DMS53 (cell line): ENCODE measurements at regions not wholly inside any gene's neighbourhood (a gene's known extent, or its start where the extent isn't known, plus 50 kb on each side); places are given as distances from the start of the nearest gene placed in this dataset.

Source experiments
- DNase-seq: peaks from one replicate; lab custom pipeline; 2025; lab: John Stamatoyannopoulos, UW

- no peak for DNase-seq
Measured at GRCh38 chrX:23525531-23525930, 141.8 kb upstream of the PRDX4 start.

DNA sequence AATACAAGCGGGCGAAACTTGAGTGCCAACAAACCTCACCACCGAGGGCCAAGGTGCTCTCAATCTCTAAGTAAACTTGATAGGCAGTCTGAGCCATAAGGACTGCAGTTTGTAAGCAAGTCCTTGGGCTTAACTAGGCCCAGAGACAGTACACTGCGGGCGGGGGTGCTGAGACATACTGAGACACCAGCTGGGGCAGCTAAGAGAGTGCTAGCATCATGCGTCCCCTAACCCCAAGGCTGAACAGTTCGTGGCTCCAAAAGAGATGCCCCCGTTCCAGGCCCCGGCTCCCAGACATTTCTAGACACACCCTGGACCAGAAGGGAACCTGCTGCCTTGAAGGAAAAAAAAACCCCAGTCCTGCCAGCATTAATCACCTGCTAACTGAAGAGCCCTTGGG lies 126.8 kb upstream of the PRDX4 start:
- DNase-seq = no peak

DNA sequence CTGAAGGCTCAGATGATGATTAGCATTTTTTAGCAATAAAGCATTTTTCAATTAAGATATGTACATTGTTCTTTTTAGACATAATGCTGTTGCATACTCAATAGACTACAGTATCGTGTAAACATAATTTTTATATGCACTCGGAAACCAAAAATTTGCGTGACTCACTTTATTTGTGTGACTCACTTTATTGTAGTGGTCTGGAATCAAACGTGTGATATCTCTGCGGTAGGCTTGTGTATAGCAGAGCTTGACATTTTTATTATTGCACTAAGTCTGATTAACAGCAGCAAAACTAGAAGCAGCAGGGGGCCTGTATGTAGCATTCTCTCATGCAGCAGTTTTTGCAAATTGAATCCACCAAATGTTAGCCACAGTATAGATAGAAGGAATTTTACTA lies 119.1 kb upstream of the PRDX4 start:
- no peak for DNase-seq

DNA sequence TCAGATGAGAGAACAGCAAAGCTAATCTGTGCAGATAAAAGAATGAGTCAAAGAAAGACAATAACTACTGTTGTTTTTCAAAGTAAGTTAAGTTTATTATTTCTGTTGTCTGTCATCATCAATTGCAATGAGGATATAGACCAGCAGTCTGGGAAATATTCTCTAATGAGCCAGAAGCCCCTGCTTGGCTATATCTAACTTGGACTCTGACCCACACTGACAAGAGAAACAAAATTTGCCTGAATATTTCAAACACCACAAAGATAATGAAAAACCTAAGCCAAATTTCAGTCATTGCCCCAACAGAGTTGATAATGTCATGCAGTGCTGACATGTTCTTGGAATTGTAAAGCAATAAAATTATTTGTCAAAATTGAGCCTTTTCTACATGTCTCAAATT lies 115.0 kb upstream of the PRDX4 start:
- DNase-seq = no peak

DNA sequence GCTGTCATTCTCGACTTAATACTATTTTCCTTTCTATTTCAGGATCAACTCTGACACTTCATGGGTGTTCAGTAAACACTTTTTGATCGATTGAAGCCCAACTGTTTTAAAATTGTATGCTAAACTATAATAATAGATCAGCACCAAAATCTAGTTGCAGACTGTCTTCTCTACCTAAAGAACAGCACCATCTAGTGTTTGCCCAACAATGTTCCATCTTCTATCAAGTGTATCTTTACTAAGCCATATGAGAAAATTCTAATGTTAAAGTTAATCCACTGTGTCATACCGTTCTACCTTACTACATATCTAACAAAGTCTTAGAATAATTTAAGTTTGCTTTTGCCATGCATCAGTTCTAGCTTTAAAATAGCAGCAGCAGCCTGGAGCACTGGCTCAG lies 113.0 kb upstream of the PRDX4 start:
- peak; percentile 76 for DNase-seq

- DNase-seq = peak; percentile 3
Measured at GRCh38 chrX:23557070-23557469, 110.2 kb upstream of the PRDX4 start.

DNA sequence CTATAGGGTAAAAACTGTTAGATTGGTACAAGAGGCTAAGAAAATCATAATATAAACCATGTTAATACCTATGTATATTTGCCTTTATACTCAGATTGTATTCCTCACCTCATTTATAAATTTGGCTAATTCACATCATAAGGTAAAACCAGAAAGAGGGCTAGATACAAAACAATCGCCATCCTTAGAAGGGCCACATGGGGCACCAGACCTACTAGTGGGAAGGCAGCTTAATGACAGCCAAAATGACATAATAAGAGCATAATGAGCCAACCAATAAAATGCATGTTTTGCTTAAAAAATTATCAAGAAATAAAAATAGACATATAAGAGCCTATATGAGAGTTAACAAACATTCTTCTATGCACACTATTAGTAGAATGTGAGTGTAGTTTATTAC lies 107.3 kb upstream of the PRDX4 start:
- DNase-seq = peak; percentile 37

- peak; percentile 33 for DNase-seq
Measured at GRCh38 chrX:23570674-23571343, 96.5 kb upstream of the PRDX4 start.

DNA sequence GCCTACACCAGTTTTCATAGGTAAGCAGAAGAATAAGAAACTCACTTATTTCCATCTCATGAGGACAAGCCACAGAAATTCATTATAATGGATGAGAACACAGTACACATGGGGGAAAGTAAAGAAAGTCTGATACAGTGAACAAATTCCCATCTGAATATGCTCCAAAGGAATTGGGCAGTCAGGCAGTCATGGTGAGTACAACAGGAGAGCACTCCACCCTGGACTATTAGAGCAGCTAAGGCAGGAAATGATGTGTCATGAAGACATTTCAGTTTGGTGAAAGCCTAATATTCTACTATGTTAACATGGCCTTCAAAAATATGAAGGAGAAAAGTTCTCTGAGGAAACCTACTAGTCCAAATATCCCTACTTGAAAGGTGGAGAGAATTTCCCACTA lies 92.0 kb upstream of the PRDX4 start:
- DNase-seq = peak; percentile 11

DNA sequence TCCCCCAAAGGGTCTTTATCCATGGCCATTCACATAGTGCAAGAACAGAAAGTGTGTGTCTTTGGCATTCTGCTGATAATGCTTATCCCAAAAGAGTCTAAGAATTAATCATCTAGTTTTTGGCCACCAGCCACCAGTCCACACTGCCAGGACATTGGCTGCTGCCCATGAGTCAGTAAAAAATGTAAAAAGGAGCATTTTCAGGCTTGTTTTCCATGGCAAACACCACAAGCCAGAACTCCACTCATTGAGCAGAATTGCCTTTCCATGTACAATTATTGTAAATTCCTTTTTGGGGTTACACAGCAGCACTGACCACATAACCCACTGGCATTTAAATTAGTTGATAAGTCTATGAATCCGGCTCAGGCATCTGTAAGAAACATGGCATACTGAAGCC lies 89.2 kb upstream of the PRDX4 start:
- DNase-seq = no peak

DNA sequence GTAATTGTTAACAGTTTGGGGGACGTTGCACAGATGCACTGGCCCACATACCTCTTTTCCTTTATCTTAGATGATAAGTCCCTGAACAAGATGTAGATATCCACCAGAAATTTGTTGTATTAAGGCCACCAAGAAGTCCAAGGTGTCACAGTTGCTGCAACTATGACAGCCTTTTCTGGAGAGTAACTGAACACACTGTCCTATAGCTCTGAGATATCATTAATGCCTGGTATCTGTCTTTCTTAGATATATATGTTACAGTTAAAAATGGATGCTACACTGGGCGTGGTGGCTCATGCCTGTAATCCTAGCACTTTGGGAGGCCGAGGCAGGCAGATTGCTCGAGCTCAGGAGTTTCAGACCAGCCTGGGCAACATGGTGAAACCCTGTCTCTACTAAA lies 77.8 kb upstream of the PRDX4 start:
- no peak for DNase-seq

DNA sequence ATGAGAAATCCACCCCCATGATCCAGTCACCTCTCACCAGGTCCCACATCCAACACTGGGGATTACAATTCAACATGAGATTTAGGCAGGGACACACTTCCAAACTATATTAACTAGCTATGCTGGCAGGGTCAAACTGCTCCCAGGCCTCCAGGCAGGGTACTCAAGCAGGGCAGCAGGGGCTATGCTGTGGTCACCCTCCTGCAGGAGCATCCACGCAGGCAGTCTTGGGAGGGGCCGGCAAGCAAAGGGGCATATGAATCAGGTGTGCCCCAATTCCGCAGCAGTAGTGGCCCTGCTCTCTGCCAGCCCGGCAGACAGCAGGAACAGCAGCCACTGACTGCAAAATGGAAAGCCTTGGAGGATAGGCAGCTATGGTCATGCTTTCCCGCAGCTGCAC lies 74.6 kb upstream of the PRDX4 start:
- DNase-seq = no peak

- no peak for DNase-seq
Measured at GRCh38 chrX:23598575-23598974, 68.7 kb upstream of the PRDX4 start.

- no peak for DNase-seq
Measured at GRCh38 chrX:23603501-23603900, 63.8 kb upstream of the PRDX4 start.

GRCh38 chrX:23610495-23610894 lies 56.8 kb upstream of the PRDX4 start:
- no peak for DNase-seq

DNA sequence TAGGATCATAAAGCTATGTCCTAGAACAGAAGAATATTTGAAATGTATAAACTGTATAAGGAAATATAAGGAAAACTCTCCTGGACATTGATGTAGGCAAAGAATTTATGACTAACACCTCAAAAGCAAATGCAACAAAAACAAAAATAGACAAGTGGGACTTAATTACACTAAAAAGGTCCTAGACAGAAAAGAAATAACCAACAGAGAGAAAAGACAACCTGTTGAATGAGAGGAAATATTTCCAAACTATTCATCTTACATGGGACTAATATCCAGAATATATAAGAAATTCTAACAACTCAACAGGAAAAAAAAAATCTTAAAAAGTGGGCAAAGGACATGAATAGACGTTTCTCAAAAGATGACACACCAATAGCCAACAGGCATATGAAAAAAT lies 54.4 kb upstream of the PRDX4 start:
- no peak for DNase-seq

DNA sequence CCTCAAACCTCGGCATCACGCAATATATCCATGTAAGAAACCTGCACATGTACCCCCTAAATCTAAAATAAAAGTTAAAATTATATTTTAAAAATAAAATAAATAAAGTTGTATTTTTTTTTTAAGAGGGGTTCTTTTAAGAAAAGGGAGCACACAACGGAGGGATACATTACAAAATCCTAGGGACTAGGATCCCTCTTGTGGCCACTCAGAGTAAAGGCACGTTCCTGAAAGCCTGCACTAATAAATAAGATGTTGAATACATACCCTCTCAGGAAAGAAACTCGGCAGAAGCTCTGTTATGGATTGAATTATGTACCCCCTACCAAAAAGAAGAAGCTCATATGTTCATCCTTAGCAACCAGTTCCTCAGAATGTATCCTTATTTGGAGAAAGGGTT lies 50.9 kb upstream of the PRDX4 start:
- peak; percentile 48 for DNase-seq
